Neural crest cell (in vitro differentiated cells): ENCODE measurements at regions not wholly inside any gene's neighbourhood (a gene's known extent, or its start where the extent isn't known, plus 50 kb on each side); places are given as distances from the start of the nearest gene placed in this dataset.

ENCODE experiments used
- DNase-seq: peaks from one replicate; pipeline ENCODE4 v3.0.0; 2021; ENCODE audit warnings: low read depth, mixed read lengths, low spot score
- H3K27ac Mint-ChIP-seq: one replicate; pipeline ENCODE4 v1.8.0; 2021; ENCODE audit warnings: mild to moderate bottlenecking, mixed read lengths; ENCODE audit not compliant: unreplicated experiment
- H3K27me3 Mint-ChIP-seq: 2 replicates; pipeline ENCODE4 v1.8.0; 2021; ENCODE audit warnings: low read depth, mild to moderate bottlenecking, mixed read lengths
- H3K36me3 Mint-ChIP-seq: 2 replicates; pipeline ENCODE4 v1.8.0; 2021; ENCODE audit warnings: low read depth, mild to moderate bottlenecking, mixed read lengths
- H3K4me1 Mint-ChIP-seq: 2 replicates; pipeline ENCODE4 v1.8.0; 2021; ENCODE audit warnings: mixed read lengths
- H3K4me3 Mint-ChIP-seq: one replicate; pipeline ENCODE4 v1.8.0; 2021; ENCODE audit warnings: mild to moderate bottlenecking, mixed read lengths
- H3K9me3 Mint-ChIP-seq: 2 replicates; pipeline ENCODE4 v1.8.0; 2021; ENCODE audit warnings: mixed read lengths
- CTCF ChIP-seq: fragments of 200-600 bp; sonication (generic); conservative IDR thresholded peaks from 2 replicates; pipeline ENCODE4 v1.5.0; 2021; ENCODE audit warnings: antibody characterized with exemption, mild to moderate bottlenecking

DNA sequence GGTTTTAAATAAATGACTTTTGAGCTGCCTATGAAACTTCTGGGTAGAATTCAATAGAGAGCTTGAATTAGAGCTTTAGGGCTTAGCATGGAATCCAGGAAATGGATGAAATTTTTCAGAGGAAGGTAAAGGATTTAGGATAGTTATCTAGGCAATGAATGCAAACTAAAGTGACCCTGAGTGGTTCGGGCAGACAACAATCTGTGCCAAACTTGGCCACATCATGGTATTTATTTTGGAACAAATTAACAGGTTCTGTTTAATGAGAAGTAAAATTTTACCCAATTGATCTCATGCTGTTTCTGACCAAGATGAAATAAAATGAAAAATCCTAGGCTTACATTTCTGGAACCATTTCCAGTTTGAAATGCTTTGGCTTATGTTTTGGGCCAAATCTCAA, 934.4 kb downstream of the MAT2B start:
- DNase-seq: no peak
- Mint-ChIP-seq H3K4me3 (no peak overlapping the region), H3K36me3 (no peaks in the 10 kb centered on the region), H3K27me3 (no peaks in the 10 kb centered on the region), H3K4me1 (no peaks in the 10 kb centered on the region), H3K27ac (no peak overlapping the region), H3K9me3 (no peaks in the 10 kb centered on the region)
- TF ChIP-seq CTCF: no peak

DNA sequence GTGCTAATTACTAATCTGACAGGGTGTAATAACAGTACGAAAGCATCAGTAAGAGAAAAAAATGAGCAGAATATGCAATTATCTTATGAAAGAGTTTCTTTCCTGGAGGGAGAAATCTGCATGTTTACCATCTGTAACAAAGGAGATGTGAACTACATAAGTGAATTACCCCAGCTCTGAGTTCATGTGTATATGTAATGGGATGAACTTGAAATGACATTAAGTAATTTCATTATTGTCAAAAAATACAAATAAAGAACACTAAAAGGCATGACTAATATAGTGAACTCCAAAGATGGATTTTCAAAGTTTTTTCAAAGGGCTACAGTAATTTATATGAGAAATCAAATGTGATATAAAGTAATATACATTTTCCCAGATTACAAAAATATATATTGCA, 944.0 kb downstream of the MAT2B start:
- no peak for DNase-seq
- Mint-ChIP-seq H3K27ac (no peak overlapping the region), H3K27me3 (no peaks in the 10 kb centered on the region), H3K36me3 (no peaks in the 10 kb centered on the region), H3K9me3 (peaks cover 3% of the 10 kb centered on the region), H3K4me1 (no peaks in the 10 kb centered on the region), H3K4me3 (no peak overlapping the region)
- no peak for TF ChIP-seq CTCF

DNA sequence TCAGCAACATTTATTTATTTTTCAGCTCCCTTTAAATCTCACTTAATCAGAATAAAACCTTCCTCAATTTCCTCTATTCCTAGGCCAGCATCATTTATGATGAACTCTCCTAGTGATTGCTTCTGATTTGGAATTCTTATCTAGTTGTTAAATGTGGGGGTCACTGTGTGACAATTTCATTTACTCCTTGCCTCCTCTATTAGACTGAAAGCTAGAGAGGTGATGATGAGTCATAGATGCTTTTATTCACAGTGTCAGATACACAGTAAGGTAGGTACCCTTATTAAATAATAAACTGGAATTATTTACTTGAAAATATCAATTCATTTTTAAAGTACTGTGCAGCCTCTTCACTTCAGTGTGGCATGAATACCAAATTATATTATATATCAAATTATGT, 960.6 kb downstream of the MAT2B start:
- DNase-seq: no peak
- Mint-ChIP-seq H3K27me3 (no peaks in the 10 kb centered on the region), H3K9me3 (no peaks in the 10 kb centered on the region), H3K27ac (no peak overlapping the region), H3K36me3 (no peaks in the 10 kb centered on the region), H3K4me1 (no peaks in the 10 kb centered on the region), H3K4me3 (no peak overlapping the region)
- no peak for TF ChIP-seq CTCF

- H3K4me3 Mint-ChIP-seq: no peak overlapping the region
- no peaks in the 10 kb centered on the region for H3K9me3 Mint-ChIP-seq
- no peak for TF ChIP-seq CTCF
- no peaks in the 10 kb centered on the region for H3K27me3 Mint-ChIP-seq
- H3K36me3 Mint-ChIP-seq: no peaks in the 10 kb centered on the region
- DNase-seq: no peak
- no peak overlapping the region for H3K27ac Mint-ChIP-seq
- no peaks in the 10 kb centered on the region for H3K4me1 Mint-ChIP-seq
These were observed 964.9 kb downstream of the MAT2B start for GRCh38 chr5:164470312-164470711.

DNA sequence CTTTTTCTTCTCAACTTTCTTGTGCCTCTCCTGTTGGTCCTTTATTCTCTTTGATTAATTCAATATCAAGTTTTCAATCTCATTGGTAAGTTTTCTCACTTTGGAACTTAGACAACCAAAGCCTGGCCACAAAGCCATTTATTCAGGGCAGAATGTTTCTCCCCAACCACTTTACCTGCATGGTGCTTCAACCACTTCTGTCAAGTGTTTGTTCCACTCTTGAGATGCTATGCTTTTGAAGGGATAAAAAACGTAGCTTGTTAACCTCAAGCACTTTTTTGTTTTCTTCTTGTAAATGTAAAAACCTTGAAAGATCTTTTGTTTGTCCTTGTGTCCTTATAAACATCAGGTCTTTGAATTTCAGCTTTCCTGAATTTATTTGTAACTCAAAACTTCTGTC, 966.7 kb downstream of the MAT2B start:
- TF ChIP-seq CTCF: no peak
- Mint-ChIP-seq H3K4me1 (no peaks in the 10 kb centered on the region), H3K4me3 (no peak overlapping the region), H3K36me3 (no peaks in the 10 kb centered on the region), H3K9me3 (no peaks in the 10 kb centered on the region), H3K27me3 (no peaks in the 10 kb centered on the region), H3K27ac (no peak overlapping the region)
- no peak for DNase-seq

DNA sequence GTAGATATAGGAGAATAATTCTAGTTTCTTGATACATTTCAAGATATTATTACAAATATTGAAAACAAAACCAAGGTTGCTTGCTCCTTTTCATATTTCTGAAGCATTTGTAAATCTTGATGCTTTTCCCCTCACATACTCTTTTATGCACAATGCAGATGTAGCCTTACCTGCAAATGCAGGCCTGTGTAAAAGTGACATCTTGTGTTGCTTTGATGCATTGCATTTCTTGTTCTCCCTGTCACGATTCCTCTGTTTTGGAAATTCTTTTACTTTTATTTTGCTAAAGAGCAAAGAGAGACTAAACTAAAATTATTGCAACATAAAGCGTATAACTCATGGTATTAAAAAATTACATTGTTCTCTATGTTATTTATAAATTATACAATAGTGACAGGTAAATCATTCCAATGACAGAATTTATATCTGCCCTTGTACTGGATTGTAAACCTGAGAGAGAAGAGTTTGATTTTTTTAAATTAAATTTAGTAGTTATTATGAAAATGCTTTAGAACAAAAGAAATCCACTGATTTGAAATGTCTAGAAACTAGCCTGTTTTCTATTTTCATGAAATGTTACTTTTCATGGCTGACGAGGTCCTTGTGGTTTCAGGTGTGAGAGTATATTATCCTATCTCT, 970.0 kb downstream of the MAT2B start:
- Mint-ChIP-seq H3K9me3 (no peaks in the 10 kb centered on the region), H3K27me3 (no peaks in the 10 kb centered on the region), H3K36me3 (no peaks in the 10 kb centered on the region), H3K27ac (no peak overlapping the region), H3K4me3 (no peak overlapping the region), H3K4me1 (no peaks in the 10 kb centered on the region)
- peak; percentile 69 for TF ChIP-seq CTCF
- DNase-seq: no peak
